NCI-H345 (cell line): ENCODE measurements at regions not wholly inside any gene's neighbourhood (a gene's known extent, or its start where the extent isn't known, plus 50 kb on each side); places are given as distances from the start of the nearest gene placed in this dataset.
A peak's percentile ranks its signal among the peaks of the same experiment; 100 is the strongest.

Experiments used
- DNase-seq: peaks from one replicate; lab custom pipeline; 2025; lab: John Stamatoyannopoulos, UW

GRCh38 chr15:29425864-29426263, 156.2 kb upstream of the NSMCE3 start:
- no peak for DNase-seq

- DNase-seq: no peak
Observed at GRCh38 chr15:29424118-29424517, 154.5 kb upstream of the NSMCE3 start.

- DNase-seq: no peak
Observed at GRCh38 chr15:29422606-29423005, 153.0 kb upstream of the NSMCE3 start.

DNA sequence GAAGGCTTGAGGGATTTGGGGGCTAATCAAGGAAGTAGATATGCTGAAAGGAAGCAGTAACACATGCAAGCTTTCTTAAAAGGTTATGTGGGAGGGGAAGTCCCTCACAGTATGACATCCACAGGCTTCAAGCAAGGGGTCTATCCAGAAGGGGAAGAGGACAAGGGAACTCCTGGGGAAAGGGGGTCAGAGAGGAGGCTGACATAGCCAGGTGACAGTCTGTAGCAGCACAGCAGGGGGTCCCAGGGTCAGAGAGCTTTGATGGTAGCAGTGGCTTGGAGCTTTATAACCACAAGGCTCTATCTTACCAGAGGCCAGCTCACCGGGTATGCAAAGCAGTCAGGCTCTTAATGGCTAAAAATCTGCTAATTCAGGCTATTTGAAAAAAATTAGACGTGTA, 150.6 kb upstream of the NSMCE3 start:
- DNase-seq: no peak

GRCh38 chr15:29418931-29419330, 149.3 kb upstream of the NSMCE3 start:
- no peak for DNase-seq

- DNase-seq: no peak
Observed at GRCh38 chr15:29418178-29418577, 148.6 kb upstream of the NSMCE3 start.

- DNase-seq: no peak
Observed at GRCh38 chr15:29411299-29411698, 141.7 kb upstream of the NSMCE3 start.

- no peak for DNase-seq
Observed at GRCh38 chr15:29410338-29410737, 140.7 kb upstream of the NSMCE3 start.

DNA sequence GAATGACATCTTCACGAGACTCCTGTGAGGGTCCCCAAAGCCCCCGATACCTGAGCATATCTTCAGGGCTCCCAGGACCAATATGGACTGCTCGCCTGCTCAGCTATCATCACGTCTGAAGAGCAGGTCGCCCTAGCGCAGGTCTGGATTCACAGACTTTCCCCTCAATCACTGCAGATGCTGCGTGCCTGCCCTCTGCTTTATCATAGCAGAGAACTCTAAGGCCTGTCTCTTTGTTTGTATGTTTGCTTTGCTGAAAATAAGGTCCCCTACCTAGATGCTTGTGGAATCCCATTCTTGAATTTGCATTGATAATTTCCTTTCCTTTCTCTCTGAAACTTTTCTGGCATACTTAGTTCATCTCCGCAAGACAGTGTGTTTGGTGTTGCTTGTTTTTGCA, 140.3 kb upstream of the NSMCE3 start:
- DNase-seq: no peak

- no peak for DNase-seq
Observed at GRCh38 chr15:29405564-29405963, 135.9 kb upstream of the NSMCE3 start.

GRCh38 chr15:29403772-29404171, 134.2 kb upstream of the NSMCE3 start:
- DNase-seq: peak; percentile 26

GRCh38 chr15:29401644-29402043, 132.0 kb upstream of the NSMCE3 start:
- DNase-seq: no peak

DNA sequence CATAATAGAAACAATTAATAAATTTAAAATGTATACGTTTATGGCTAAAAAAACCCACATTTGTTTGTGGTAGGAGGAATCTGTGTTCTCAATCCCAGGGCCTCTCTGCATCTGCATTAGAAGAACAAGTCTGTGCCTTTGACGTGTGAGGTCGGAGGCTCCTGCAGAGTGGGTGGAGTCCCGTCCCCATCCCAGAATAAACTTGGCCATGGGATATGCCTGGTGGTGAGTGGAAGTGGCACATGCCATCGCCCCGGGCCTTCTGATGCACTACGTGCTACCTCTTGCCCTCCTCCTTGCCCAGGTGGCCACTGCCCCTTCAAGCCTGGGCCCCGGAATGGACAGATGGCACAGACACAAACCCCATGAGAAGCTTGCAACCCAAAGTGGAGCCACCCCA, 131.1 kb upstream of the NSMCE3 start:
- no peak for DNase-seq

DNA sequence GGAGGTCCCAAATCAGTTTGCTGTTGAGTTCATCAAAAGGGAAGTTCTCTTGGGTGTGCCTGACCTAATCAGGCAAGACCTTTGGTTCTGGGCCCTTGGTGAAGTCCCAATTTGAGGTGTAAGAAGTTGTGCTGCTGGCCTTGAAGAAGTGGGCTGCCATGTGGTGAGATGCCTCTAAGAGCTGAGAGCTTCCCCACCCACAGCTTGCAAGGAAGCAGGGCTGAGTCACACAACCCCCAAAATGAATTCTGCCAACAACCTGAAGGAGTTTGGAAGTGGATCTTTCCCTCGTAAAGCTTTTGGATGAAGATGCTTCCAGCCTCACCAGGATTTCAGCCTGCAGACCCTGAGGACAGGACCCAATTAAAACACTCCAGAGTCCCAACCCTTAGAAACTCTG, 129.3 kb upstream of the NSMCE3 start:
- DNase-seq: no peak

DNA sequence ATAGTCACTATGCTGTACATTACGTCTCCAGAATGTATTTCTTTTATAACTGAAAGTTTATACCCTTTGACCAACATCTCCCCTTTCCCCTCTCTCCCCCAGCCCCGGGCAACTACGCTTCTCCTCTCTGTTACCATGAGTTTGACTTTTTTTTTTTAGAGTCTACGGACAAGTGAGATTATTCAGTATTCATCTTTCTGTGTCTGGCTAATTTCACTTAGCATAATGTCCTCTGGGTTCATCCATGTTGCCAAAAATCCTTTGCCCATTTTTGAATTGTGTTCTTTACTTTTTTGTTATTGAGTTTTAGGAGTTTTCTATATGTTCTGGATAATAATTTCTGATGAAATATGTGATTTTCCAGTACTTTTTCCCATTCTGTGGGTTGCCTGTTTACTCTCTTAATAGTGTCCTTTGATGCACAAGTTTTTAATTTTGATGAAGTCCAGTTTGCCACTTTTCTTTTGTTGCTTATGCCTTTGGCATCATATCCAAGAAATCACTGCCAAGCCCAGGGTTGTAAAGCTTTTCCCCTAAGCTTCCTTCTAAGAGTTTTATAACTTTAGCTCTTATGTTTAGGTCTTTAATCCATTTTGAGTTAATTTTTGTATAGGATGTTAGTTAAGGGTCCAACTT, 126.7 kb upstream of the NSMCE3 start:
- DNase-seq: no peak

DNA sequence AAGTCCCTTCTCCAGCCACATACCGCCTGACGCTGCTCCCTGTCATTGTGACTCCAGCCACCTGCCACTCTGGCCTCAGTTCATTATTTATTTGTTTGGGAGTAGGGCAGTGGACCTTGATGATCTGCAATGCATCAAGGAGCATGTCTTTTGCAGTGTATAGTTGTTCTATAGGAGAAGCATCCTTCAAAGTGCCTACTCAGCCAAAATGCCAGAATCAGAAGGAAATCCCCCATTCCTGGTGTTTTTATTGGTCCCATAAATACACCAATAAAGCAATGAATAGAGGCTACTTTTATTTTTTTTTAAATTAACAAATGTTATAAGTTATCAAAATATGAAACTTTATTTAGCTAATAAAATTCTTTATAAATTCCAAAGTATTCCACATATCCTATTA, 123.8 kb upstream of the NSMCE3 start:
- DNase-seq: no peak

- no peak for DNase-seq
Observed at GRCh38 chr15:29392358-29392757, 122.7 kb upstream of the NSMCE3 start.

GRCh38 chr15:29390051-29390450, 120.4 kb upstream of the NSMCE3 start:
- DNase-seq: no peak

DNA sequence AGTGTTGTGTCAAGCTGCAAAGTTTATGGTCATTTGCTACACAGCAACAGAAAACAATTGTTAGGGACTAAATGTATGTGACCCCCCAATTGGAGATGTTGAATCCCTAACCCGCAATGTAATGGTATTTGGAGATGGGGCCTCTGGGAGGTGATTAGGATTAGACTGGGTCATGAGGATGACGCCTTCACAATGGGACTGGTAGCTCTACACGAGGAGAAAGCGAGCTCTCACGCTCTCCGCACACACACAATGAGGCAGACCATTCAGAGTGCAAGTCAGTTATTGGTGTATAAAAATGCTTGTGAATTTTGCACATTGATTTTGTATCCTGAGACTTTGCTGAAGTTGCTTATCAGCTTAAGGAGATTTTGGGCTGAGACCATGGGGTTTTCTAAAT, 116.9 kb upstream of the NSMCE3 start:
- DNase-seq: no peak

- no peak for DNase-seq
Observed at GRCh38 chr15:29383367-29383766, 113.7 kb upstream of the NSMCE3 start.

GRCh38 chr15:29382862-29383261, 113.2 kb upstream of the NSMCE3 start:
- DNase-seq: peak; percentile 61

- DNase-seq: no peak
Observed at GRCh38 chr15:29380466-29380865, 110.8 kb upstream of the NSMCE3 start.

- DNase-seq: no peak
Observed at GRCh38 chr15:29379647-29380046, 110.0 kb upstream of the NSMCE3 start.

DNA sequence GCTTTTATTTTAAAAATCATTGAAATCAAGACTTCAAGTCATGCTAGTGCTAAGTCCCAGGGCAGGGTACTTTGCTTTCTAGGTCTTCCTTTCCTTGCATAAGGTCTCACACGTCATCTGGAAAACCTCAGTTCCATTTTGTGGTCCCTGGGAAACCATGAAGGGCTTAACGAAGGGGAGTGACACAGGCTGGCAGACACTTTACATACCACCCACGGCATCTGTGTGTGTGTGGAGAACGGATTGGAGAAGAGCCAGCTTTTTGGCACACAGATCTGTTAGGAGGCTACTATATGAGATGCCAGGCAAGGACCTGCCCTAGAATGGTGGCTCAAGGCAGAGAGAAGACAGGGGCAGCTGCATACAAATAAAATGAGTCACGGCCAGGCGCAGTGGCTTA, 107.5 kb upstream of the NSMCE3 start:
- peak; percentile 39 for DNase-seq

DNA sequence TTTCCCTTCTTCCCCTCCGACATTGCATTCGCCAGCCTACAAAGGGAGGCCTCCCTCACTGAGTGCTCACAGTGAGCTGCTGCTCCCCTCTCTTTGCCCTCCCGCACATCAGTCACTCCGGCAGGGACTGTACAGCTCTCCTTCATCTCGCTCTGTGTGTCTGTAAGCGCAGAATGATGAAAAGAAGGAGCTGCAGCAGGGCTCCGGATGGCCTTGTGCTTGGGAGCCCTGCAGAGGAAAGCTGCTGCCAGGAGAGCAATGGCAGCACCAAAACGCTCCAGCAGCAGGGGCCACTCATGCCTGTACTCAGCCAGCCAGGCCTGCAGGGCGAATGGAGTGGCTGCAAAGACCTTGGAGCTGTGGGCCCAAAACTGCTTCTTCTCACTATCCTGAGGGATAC, 107.0 kb upstream of the NSMCE3 start:
- no peak for DNase-seq
